ENCODE measurements at regions not wholly inside any gene's neighbourhood (a gene's known extent, or its start where the extent isn't known, plus 50 kb on each side); places are given as distances from the start of the nearest gene placed in this dataset.
"Not testable (repeated sequence)": the region's sequence is repeated elsewhere in the genome, so short reads cannot be mapped to it uniquely, and the experiment has no call there.

GRCh38 chr10:6986927-6987326, 406.9 kb upstream of the PRKCQ start:
- in situ Hi-C loops (cut with MboI; ENCODE audit: low sequenced_read_pairs) = no loop called here

GRCh38 chr10:6985644-6986043, 405.6 kb upstream of the PRKCQ start:
- in situ Hi-C loops (cut with MboI; ENCODE audit: low sequenced_read_pairs) = no loop called here

DNA sequence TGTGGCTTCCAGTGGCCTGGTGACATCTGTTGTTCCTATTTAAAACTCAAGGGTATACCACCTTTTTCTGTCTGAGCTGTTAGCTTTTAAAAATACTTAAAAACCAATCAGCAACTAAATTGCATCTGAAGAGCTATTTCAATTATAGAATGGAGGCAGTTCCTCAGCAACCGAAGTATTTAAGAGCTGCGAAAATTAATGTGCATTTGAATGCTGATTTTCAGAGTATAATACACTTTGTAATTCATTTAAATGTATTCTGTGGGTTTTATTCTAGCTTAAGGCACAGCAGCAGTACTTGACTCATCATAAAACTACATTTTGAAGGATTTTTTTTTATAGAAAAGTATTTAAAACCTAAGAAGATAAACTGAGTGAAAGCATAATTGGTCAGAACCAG, 404.9 kb upstream of the PRKCQ start:
- in situ Hi-C loops (cut with MboI; ENCODE audit: low sequenced_read_pairs) = no loop called here

DNA sequence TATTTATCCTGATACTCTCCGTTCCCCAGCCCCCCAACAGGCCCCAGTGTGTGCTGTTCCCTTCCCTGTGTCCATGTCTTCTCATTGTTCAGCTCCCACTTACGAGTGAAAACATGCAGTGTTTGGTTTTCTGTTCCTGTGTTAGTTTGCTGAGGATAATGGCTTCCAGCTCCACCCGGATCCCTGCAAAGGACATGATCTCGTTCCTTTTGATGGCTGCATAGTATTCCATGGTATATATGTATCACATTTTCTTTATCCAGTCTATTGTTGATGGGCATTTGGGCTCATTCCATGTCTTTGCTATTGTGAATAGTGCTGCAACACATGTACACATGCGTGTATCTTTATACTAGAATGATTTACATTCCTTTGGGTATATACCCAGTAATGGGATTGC, 403.9 kb upstream of the PRKCQ start:
- in situ Hi-C loops (cut with MboI; ENCODE audit: low sequenced_read_pairs) = not testable (repeated sequence)

DNA sequence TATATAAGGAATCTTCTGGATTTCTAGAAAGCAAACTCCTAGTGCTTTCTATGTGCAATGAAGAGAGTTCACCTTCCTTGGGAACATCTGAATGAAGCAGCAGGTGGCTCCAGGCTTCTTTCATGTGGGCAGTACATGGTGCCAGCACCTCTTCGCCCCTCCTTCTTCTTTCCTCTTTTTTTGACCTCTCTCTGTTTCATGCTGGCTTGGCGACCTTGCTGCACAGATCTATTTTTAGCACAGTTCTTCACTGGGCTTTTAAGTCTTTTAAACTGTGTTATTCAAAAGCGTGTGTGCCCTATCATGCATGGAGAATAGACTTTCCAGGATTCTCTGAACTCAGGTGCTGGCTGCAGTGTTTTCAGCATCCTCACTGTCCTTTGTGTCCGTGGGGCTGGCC, 400.3 kb upstream of the PRKCQ start:
- in situ Hi-C loops (cut with MboI; ENCODE audit: low sequenced_read_pairs) = no loop called here

GRCh38 chr10:6979371-6979770, 399.3 kb upstream of the PRKCQ start:
- in situ Hi-C loops (cut with MboI; ENCODE audit: low sequenced_read_pairs) = no loop called here

GRCh38 chr10:6978187-6978627, 398.1 kb upstream of the PRKCQ start:
- in situ Hi-C loops (cut with MboI; ENCODE audit: low sequenced_read_pairs) = no loop called here

DNA sequence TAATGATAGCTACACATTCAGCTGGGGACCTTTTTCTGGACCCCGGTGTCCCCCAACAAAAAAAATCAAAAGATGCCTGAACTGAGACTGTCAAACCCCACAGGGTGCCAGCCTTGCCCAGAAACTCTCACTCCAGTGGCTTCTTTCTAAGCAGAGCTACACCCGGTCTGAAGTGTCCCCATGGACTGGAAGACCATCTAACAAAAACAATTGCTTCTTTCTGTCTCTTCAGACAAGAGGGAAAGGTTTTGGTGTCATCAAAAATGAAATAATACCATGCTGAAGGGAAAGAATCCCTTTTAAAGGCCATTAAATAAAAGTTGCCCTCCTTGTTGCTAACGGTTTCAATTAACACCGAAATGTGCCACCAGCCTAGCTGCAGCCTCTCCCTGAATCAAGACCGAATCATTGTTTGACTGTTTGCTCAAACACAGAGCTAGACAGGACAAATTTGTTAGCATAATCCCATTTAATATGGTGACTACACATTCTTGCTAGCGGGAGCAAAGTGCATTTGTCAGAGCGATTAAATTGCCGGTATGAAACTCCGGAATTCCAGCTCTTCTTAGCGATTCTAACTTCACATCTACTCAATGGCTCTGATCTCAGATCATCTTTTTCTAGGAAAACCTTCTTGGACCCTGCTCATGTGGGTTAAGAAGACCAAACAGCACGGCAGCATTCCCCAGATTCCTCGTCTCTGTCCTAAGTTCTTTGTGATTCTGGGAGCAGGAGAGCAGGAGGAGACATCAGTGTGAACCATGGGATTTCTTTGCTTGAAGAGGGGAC, 397.5 kb upstream of the PRKCQ start:
- in situ Hi-C loops (cut with MboI; ENCODE audit: low sequenced_read_pairs) = no loop called here

DNA sequence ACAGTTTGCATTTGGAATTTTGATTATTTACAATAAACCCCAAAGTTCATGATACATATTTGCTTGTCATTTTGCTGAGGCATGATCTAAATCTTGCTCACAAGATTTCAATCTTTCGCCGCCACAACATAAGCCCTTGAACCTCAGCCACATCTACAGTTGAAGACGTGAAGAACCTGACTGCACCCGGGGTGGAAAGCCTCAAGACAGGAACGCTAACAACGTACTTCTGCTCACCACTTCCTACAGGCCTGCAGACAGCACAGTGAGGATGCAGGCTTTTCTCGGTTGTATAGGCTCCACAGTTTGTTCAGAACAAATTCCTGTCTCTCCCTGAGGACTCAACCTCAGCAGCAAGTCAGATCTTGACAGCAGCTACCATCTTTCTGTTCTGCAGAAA, 393.8 kb upstream of the PRKCQ start:
- in situ Hi-C loops (cut with MboI; ENCODE audit: low sequenced_read_pairs) = no loop called here

GRCh38 chr10:6972226-6972625, 392.1 kb upstream of the PRKCQ start:
- in situ Hi-C loops (cut with MboI; ENCODE audit: low sequenced_read_pairs) = no loop called here

DNA sequence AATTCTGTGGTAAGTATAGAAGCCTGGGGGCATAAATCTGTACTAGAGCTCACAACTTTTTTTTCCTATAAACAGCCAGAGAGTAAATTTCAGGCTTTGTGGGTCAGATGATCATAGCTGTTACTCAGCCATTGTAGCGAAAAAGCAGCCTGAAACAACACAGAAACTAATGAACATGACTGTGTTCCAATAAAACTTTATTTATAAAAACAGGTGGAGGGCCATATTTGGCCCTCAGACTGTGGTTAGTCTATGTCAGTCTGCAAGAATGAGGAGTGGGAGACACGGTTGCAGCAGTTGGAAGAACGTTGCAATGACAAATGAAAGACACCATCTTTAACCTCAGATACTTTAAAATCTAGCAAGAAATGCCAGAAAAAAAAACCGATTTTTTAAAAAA, 389.6 kb upstream of the PRKCQ start:
- in situ Hi-C loops (cut with MboI; ENCODE audit: low sequenced_read_pairs) = no loop called here

DNA sequence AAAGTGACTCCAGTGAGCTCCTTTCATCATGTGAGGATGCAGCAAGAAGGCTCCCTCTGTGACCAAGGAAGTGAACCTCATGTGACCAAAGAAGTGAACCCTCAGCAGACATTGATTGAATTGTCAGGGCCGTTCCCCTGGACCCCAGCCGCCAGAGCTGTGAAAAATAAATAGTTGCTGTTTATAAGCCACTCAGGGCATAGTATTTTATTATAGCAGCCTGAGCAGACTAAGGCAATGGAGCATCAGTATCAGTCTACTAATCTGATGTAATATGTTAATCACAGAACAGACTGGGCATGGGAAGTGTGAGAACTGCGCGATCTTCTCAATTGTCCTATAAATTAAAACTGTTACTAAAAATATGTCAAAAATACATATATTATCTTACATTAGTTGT, 384.5 kb upstream of the PRKCQ start:
- in situ Hi-C loops (cut with MboI; ENCODE audit: low sequenced_read_pairs) = no loop called here

DNA sequence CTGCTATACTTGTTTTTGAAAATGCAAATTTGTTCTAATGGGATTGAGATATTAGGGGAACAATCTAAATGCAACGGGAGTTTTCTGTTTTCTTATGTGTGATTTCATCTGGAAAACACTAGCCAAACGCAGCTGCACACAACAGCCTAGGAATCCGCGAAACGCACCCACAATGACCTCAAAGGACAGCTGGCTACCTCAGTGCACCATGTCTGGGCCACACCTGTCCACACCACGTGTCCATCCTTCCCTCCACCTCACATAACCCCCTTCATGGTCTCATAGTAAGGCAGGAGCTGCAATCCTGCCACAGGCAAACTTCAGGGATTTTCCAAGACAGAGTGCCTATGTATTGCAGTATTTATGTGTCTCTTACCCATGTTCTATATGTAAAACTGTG, 382.5 kb upstream of the PRKCQ start:
- in situ Hi-C loops (cut with MboI; ENCODE audit: low sequenced_read_pairs) = no loop called here

GRCh38 chr10:6958711-6959110, 378.6 kb upstream of the PRKCQ start:
- in situ Hi-C loops (cut with MboI; ENCODE audit: low sequenced_read_pairs) = no loop called here

DNA sequence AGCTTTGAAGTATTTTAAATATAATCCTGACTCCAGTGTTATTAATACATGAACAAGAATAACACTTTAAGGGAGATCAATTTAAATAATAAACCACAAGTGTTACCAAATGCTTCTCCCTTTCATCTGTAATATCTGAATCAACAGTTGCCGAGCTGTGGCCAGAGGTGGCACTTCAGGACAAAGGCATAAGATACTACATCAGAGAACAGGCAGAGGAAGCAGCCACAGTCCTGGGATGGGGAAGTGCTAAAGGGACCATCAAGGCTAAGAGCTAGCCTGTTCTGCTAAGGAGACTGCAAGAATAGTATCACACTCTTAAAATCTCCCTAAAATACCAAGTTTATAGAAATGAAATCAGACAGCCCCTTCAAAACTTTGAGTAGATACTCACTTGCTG, 378.2 kb upstream of the PRKCQ start:
- in situ Hi-C loops (cut with MboI; ENCODE audit: low sequenced_read_pairs) = no loop called here

GRCh38 chr10:6957851-6958250, 377.8 kb upstream of the PRKCQ start:
- in situ Hi-C loops (cut with MboI; ENCODE audit: low sequenced_read_pairs) = no loop called here

DNA sequence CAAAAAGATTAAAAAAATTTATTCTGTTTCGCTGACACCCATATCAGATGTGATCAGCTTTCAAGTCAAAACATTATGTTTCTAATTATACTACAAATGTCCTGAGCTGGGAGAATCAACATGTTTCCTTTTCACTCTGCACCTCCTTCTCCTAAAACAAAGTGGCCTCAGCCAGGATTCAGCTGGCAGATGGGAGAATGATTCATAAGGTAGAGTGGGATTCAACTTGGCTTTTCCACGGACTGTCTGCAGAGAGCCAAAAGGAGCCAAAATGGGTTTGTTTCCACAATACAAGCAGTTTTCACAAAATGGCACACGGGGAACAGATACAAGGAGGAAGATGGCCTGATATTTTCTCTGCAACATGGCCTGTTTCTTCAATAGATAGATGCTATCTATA, 376.5 kb upstream of the PRKCQ start:
- in situ Hi-C loops (cut with MboI; ENCODE audit: low sequenced_read_pairs) = no loop called here

DNA sequence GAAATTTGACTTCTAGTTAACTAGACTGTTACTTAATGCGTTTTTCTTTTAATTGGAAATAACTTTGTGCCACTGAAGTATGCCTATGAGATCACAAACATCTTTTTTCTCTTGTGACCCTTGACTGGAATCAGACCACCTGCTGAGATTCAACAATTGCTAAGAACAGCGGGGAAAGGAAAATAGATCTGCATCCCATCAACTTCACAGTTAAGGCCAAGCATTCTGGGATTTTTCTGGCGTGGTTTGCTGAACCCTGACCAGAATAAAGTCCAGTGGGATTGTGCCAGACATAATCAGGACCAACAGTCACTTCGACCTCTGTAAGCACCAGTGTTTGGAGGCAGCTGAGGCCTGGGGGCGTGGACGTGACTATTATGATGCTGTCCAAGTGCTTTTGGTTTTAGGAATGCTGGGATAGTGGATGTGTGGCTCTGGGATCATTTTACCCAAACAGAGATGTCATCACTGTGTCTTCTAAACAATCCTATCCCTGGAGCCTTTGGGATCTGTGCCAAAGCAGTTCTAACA, 373.3 kb upstream of the PRKCQ start:
- in situ Hi-C loops (cut with MboI; ENCODE audit: low sequenced_read_pairs) = no loop called here

DNA sequence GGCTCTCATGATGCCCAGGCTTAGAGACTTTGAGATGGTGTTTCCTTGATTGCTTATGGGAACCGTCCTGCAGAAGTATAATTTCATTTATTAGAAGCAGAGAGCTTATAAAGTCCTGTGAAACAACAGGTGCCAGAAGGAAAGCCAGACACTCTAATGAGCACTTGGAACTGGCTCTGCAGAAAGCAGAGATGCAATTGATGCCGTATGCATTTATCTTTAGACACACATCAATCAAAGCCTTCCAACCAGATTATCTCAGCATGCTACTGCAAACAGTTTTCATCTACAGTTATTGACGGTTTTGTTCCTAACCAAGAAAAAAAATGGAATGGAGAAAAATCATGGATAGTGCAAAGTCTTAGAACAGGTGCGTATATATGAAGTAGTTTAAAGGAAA, 371.7 kb upstream of the PRKCQ start:
- in situ Hi-C loops (cut with MboI; ENCODE audit: low sequenced_read_pairs) = no loop called here

- in situ Hi-C loops (cut with MboI; ENCODE audit: low sequenced_read_pairs) = no loop called here
Observed at GRCh38 chr10:6950133-6950532, 370.1 kb upstream of the PRKCQ start.

GRCh38 chr10:6944436-6944835, 364.4 kb upstream of the PRKCQ start:
- in situ Hi-C loops (cut with MboI; ENCODE audit: low sequenced_read_pairs) = no loop called here

- in situ Hi-C loops (cut with MboI; ENCODE audit: low sequenced_read_pairs) = no loop called here
Observed at GRCh38 chr10:6938384-6938783, 358.3 kb upstream of the PRKCQ start.

DNA sequence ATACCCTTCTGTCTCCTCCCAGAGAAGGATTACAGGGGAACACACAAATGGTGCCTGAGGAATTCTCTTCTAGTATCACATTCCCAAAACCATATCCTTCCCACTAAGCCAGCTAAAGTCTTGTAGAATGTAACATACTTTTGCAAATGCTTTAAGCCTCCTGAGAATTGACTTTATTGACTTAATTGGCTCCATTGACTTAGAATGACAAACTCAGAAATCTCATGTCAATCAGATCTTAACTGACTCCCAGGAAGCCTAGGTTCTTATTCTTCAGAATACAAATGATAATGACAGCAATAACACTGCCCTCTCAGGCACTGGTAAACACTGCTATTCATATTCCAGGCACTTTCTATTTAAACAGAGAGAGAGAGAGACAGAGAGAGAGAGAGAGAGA, 356.9 kb upstream of the PRKCQ start:
- in situ Hi-C loops (cut with MboI; ENCODE audit: low sequenced_read_pairs) = no loop called here
